ENCODE measurements at regions not wholly inside any gene's neighbourhood (a gene's known extent, or its start where the extent isn't known, plus 50 kb on each side); places are given as distances from the start of the nearest gene placed in this dataset.

DNA sequence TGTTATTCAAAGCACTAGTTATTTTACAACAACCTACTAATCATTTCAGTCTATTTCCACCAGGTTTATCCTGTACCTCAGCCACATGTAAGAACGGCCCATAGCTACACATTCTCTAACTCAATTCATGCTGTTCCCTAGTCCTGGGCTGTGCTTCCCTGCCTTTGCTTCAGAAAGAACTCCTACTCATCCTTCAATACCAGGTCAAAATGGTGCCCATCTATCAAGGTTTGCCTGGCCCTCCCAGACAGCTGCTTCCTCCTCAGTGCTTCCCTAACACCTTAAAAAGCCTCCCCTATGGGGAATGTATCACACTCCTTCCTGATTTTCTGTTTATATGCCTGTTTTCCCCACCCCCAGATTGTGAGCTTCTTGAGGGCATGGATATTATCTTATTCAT lies 400.7 kb downstream of the MN1 start:
- TF ChIP-seq, protein P1, sequence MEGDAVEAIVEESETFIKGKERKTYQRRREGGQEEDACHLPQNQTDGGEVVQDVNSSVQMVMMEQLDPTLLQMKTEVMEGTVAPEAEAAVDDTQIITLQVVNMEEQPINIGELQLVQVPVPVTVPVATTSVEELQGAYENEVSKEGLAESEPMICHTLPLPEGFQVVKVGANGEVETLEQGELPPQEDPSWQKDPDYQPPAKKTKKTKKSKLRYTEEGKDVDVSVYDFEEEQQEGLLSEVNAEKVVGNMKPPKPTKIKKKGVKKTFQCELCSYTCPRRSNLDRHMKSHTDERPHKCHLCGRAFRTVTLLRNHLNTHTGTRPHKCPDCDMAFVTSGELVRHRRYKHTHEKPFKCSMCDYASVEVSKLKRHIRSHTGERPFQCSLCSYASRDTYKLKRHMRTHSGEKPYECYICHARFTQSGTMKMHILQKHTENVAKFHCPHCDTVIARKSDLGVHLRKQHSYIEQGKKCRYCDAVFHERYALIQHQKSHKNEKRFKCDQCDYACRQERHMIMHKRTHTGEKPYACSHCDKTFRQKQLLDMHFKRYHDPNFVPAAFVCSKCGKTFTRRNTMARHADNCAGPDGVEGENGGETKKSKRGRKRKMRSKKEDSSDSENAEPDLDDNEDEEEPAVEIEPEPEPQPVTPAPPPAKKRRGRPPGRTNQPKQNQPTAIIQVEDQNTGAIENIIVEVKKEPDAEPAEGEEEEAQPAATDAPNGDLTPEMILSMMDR (conservative IDR thresholded peaks at IDR 0.05; ENCODE audit: control insufficient read depth, insufficient read depth, low read depth, low read length): no peak
- DNase-seq (ENCODE audit: low read depth): no peak
- no peak overlapping the region for H3K4me3 ChIP-seq (ENCODE audit: control insufficient read depth, low read depth, low read length)

GRCh38 chr22:27401321-27401720 lies 400.2 kb downstream of the MN1 start:
- no peak overlapping the region for H3K4me3 ChIP-seq (ENCODE audit: control insufficient read depth, low read depth, low read length)
- TF ChIP-seq, protein P1 (conservative IDR thresholded peaks at IDR 0.05; ENCODE audit: control insufficient read depth, insufficient read depth, low read depth, low read length): no peak
- DNase-seq (ENCODE audit: low read depth): no peak

DNA sequence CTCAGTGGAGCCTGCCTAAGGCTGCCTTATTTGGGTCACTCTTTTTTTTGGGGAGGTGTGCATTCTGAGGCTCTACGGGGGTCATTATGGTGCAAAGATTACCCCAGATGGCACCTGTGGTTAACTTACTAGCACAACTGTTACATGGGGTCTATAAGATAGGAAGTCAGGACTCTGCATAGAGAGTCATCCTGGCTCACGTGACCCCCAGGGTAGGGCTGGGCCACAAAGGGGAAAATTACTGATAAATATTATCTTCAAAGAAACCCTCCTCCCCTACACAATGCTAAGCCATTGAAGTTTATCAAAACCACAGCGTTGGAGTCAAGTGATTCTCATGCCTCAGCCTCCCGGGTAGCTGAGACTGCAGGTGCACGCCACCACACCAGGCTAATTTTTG lies 397.1 kb downstream of the MN1 start:
- H3K4me3 ChIP-seq (ENCODE audit: control insufficient read depth, low read depth, low read length): no peak overlapping the region
- TF ChIP-seq, protein P1 (conservative IDR thresholded peaks at IDR 0.05; ENCODE audit: control insufficient read depth, insufficient read depth, low read depth, low read length): no peak
- no peak for DNase-seq (ENCODE audit: low read depth)

- DNase-seq (ENCODE audit: low read depth): peak; percentile 50
- TF ChIP-seq, protein P1 (conservative IDR thresholded peaks at IDR 0.05; ENCODE audit: control insufficient read depth, insufficient read depth, low read depth, low read length): peak; percentile 66
- no peak overlapping the region for H3K4me3 ChIP-seq (ENCODE audit: control insufficient read depth, low read depth, low read length)
These were observed 395.7 kb downstream of the MN1 start for GRCh38 chr22:27405672-27406388.

DNA sequence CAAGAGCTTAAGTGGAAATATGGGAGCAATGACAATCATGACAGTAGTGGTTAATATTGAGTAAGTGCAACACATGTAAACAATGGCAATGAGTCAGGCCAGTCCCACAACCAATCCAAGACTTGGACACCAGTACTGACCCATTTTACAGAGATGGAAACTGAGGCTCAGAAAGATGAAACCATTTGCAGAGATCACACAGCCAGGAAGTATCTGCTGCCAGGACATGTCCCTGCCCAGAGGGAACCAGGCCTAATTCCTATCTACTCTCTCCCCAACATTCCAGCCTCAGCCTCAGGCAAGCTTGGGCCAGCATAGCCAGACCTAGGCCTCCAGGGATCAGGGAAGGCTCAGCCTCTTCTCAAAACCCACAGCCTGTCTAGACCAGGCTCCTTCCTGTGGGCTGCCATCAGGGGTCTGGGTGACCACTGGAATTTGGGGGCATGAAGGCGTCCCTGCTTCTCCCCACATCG lies 395.1 kb downstream of the MN1 start:
- peak; percentile 27 for DNase-seq (ENCODE audit: low read depth)
- no peak overlapping the region for H3K4me3 ChIP-seq (ENCODE audit: control insufficient read depth, low read depth, low read length)
- TF ChIP-seq, protein P1 (conservative IDR thresholded peaks at IDR 0.05; ENCODE audit: control insufficient read depth, insufficient read depth, low read depth, low read length): no peak

- no peak overlapping the region for H3K4me3 ChIP-seq (ENCODE audit: control insufficient read depth, low read depth, low read length)
- TF ChIP-seq, protein P1 (conservative IDR thresholded peaks at IDR 0.05; ENCODE audit: control insufficient read depth, insufficient read depth, low read depth, low read length): no peak
- no peak for DNase-seq (ENCODE audit: low read depth)
These were observed 394.1 kb downstream of the MN1 start for GRCh38 chr22:27407369-27407985.

All from fibroblast of mammary gland (primary cell).